ENCODE measurements at regions not wholly inside any gene's neighbourhood (a gene's known extent, or its start where the extent isn't known, plus 50 kb on each side); places are given as distances from the start of the nearest gene placed in this dataset.

GRCh38 chr20:7540018-7540417, 400.2 kb downstream of the HAO1 start:
- no peak for TF ChIP-seq CTCF (conservative IDR thresholded peaks at IDR 0.05; ENCODE audit: low read length)
- no peak for TF ChIP-seq EZH2phosphoT487 (IDR thresholded peaks at IDR 0.05; ENCODE audit: borderline replicate concordance)
